PC-3 (cell line): ENCODE measurements at regions not wholly inside any gene's neighbourhood (a gene's known extent, or its start where the extent isn't known, plus 50 kb on each side); places are given as distances from the start of the nearest gene placed in this dataset.

Experiments
- ATAC-seq: fragments of 200-7000 bp; cut with Tn5 transposase; 2 replicates; pipeline ENCODE4 v1.9.1; 2020; ENCODE audit warnings: mild to moderate bottlenecking, moderate library complexity
- BruUV-seq: library from RNA; stranded (reverse); fragments of 400-500 nt; replicated peaks from 2 replicates; lab custom pipeline; 2021; lab: Mats Ljungman, UMichigan
- CTCF ChIA-PET: fragments of 300-600 bp; sonication (Branson Sonifier 250); formaldehyde crosslinking; loops from one replicate; lab custom pipeline; 2022; ENCODE audit warnings: antibody characterized with exemption; lab: Charles Lee
- POLR2A ChIA-PET: fragments of 300-600 bp; sonication (Branson Sonifier 250); formaldehyde crosslinking; loops from one replicate; lab custom pipeline; 2022; ENCODE audit warnings: antibody characterized with exemption; ENCODE audit not compliant: unreplicated experiment; lab: Charles Lee
- DNase-seq: peaks from one replicate; pipeline ENCODE4 v3.0.0-alpha.2; 2015
- H2AFZ ChIP-seq: fragments of 300-600 bp; sonication (generic); 2 replicates; pipeline ENCODE4 v1.6.0; 2016; ENCODE audit warnings: antibody characterized with exemption, low read length
- H3F3A ChIP-seq: fragments of 300-600 bp; sonication (generic); one replicate; pipeline ENCODE4 v1.6.0; 2017; ENCODE audit warnings: antibody characterized with exemption, low read length, control low read depth, mild to moderate bottlenecking; ENCODE audit not compliant: unreplicated experiment
- H3K27ac ChIP-seq: fragments of 300-600 bp; sonication (generic); 2 replicates; pipeline ENCODE4 v1.5.1; 2016; ENCODE audit warnings: mild to moderate bottlenecking, low read length
- H3K27me3 ChIP-seq: fragments of 300-600 bp; sonication (generic); 2 replicates; pipeline ENCODE4 v1.6.1; 2016; ENCODE audit warnings: low read length, mixed read lengths
- H3K36me3 ChIP-seq: fragments of 300-600 bp; sonication (generic); 2 replicates; pipeline ENCODE4 v1.6.1; 2016; ENCODE audit warnings: low read depth, mixed run types, low read length, mixed read lengths
- H3K4me1 ChIP-seq: fragments of 300-600 bp; sonication (generic); 2 replicates; pipeline ENCODE4 v1.5.1; 2016; ENCODE audit warnings: low read length; ENCODE audit not compliant: insufficient read depth
- H3K4me2 ChIP-seq: fragments of 300-600 bp; sonication (generic); 2 replicates; pipeline ENCODE4 v1.6.0; 2016; ENCODE audit warnings: low read length
- H3K4me3 ChIP-seq: fragments of 300-600 bp; sonication (generic); 2 replicates; pipeline ENCODE4 v1.5.1; 2016; ENCODE audit warnings: mild to moderate bottlenecking, low read length, mixed read lengths
- H3K79me2 ChIP-seq: fragments of 300-600 bp; sonication (generic); 2 replicates; pipeline ENCODE4 v1.6.1; 2017; ENCODE audit warnings: low read length, mixed read lengths
- H3K9ac ChIP-seq: fragments of 300-600 bp; sonication (generic); 2 replicates; pipeline ENCODE4 v1.6.0; 2016; ENCODE audit warnings: mild to moderate bottlenecking, low read length
- H3K9me2 ChIP-seq: fragments of 300-600 bp; sonication (generic); replicated peaks from 2 replicates; pipeline ENCODE4 v1.6.1; 2016; ENCODE audit warnings: mixed run types, low read length, mixed read lengths
- H3K9me3 ChIP-seq: fragments of 300-600 bp; sonication (generic); 2 replicates; pipeline ENCODE4 v1.6.1; 2016; ENCODE audit warnings: low read length, mixed read lengths
- H4K20me1 ChIP-seq: fragments of 300-600 bp; sonication (generic); 2 replicates; pipeline ENCODE4 v1.6.1; 2016; ENCODE audit warnings: low read length, mixed read lengths
- EZH2 ChIP-seq: fragments of 300-600 bp; sonication (generic); IDR thresholded peaks from one replicate; pipeline ENCODE4 v1.6.1; 2017; ENCODE audit warnings: antibody characterized with exemption, mild to moderate bottlenecking, low read length; ENCODE audit not compliant: unreplicated experiment
- EZH2phosphoT487 ChIP-seq: fragments of 300-600 bp; sonication (generic); IDR thresholded peaks from 2 replicates; pipeline ENCODE4 v1.6.1; 2018; ENCODE audit warnings: mild to moderate bottlenecking, antibody characterized with exemption, low read length, borderline replicate concordance
- intact Hi-C: fragments of 100-400 bp; cut with micrococcal nuclease; formaldehyde crosslinking; loops from 2 replicates; pipeline ENCODE4 v1.9.0; 2023
- TF ChIP-seq, protein P1 (sequence below): fragments of 300-600 bp; sonication (generic); conservative IDR thresholded peaks from 2 replicates; pipeline ENCODE4 v1.5.1; 2017; ENCODE audit warnings: antibody characterized with exemption, low read depth, mild to moderate bottlenecking, low read length

- TF ChIP-seq, protein P1, sequence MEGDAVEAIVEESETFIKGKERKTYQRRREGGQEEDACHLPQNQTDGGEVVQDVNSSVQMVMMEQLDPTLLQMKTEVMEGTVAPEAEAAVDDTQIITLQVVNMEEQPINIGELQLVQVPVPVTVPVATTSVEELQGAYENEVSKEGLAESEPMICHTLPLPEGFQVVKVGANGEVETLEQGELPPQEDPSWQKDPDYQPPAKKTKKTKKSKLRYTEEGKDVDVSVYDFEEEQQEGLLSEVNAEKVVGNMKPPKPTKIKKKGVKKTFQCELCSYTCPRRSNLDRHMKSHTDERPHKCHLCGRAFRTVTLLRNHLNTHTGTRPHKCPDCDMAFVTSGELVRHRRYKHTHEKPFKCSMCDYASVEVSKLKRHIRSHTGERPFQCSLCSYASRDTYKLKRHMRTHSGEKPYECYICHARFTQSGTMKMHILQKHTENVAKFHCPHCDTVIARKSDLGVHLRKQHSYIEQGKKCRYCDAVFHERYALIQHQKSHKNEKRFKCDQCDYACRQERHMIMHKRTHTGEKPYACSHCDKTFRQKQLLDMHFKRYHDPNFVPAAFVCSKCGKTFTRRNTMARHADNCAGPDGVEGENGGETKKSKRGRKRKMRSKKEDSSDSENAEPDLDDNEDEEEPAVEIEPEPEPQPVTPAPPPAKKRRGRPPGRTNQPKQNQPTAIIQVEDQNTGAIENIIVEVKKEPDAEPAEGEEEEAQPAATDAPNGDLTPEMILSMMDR = no peak
- TF ChIP-seq EZH2 (no peak), EZH2phosphoT487 (no peak)
- Histone ChIP-seq H4K20me1 (no peaks in the 10 kb centered on the region), H3K27ac (no peak overlapping the region), H3K79me2 (no peaks in the 10 kb centered on the region), H3K9ac (no peak overlapping the region), H3K27me3 (no peaks in the 10 kb centered on the region), H3K4me2 (no peak overlapping the region), H3K4me3 (no peak overlapping the region), H3F3A (no peaks in the 10 kb centered on the region), H3K9me3 (no peaks in the 10 kb centered on the region), H3K36me3 (no peaks in the 10 kb centered on the region), H3K9me2 (no peaks in the 10 kb centered on the region), H2AFZ (no peak overlapping the region), H3K4me1 (peaks cover 9% of the 10 kb centered on the region; the same call in 1 of the 2 replicates)
- ChIA-PET POLR2A (no interaction called here), CTCF (no interaction called here)
- no TSS peak for BruUV-seq
- DNase-seq (peak; percentile 44), ATAC-seq (no peak; the same call in 1 of the 2 replicates)
- intact Hi-C loops = no loop called here
Measured at GRCh38 chr10:8659982-8660381, 605.5 kb downstream of the GATA3 start.

DNA sequence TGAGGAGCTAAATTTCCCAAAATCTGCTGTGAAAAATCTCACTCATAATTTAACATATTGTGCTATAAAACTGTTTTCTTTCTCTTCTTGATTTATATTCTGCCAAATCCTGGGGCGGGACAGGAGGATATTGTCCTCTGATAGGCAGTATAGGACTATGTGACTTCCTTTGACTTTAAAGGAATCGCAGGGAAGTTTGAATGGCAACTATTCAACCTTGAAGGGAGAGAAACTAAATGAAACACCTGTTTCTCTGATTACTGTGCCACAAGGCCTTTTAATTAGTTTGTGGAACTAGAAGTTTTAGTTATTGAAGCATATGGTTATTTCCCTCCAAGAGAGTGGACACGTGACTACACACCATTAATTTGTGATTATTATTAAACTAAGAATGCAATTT, 607.4 kb downstream of the GATA3 start:
- no peak for TF ChIP-seq EZH2
- TF ChIP-seq, protein P1 = no peak
- no peak for TF ChIP-seq EZH2phosphoT487
- intact Hi-C loops = no loop called here
- Histone ChIP-seq H3K27me3 (no peaks in the 10 kb centered on the region), H3K9me3 (no peaks in the 10 kb centered on the region), H3K79me2 (no peaks in the 10 kb centered on the region), H3K27ac (no peak overlapping the region), H3F3A (no peaks in the 10 kb centered on the region), H3K9ac (no peak overlapping the region), H3K9me2 (no peaks in the 10 kb centered on the region), H3K4me2 (no peak overlapping the region), H4K20me1 (no peaks in the 10 kb centered on the region), H2AFZ (no peak overlapping the region), H3K36me3 (no peaks in the 10 kb centered on the region), H3K4me3 (no peak overlapping the region), H3K4me1 (peaks cover 9% of the 10 kb centered on the region; the same call in 1 of the 2 replicates)
- BruUV-seq = no TSS peak
- no peak for ATAC-seq
- ChIA-PET POLR2A (no interaction called here), CTCF (no interaction called here)
- no peak for DNase-seq

DNA sequence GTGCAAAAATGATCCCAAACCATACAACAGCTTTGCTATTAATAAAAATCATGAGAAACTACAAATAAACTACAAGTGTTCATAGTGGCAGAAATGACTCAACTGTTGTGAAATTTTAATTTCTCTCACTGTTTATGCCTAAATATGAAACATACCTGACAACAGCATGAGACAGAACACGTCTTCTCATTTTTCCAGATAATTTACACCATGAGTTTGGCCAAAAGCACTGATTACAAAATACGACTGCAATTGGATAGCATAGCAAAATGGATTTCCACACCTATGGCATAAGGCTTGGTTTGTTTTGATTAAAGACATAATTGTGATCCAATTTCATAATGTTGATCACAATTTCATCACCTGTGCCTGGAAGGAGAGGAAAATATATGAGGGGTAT, 608.6 kb downstream of the GATA3 start:
- Histone ChIP-seq H3F3A (no peaks in the 10 kb centered on the region), H3K4me2 (no peak overlapping the region), H3K9ac (no peak overlapping the region), H3K27me3 (no peaks in the 10 kb centered on the region), H3K79me2 (no peaks in the 10 kb centered on the region), H3K9me2 (no peaks in the 10 kb centered on the region), H3K36me3 (no peaks in the 10 kb centered on the region), H4K20me1 (no peaks in the 10 kb centered on the region), H2AFZ (no peak overlapping the region), H3K4me1 (peaks cover 9% of the 10 kb centered on the region; the same call in 1 of the 2 replicates), H3K9me3 (no peaks in the 10 kb centered on the region), H3K4me3 (no peak overlapping the region), H3K27ac (no peak overlapping the region)
- ATAC-seq (no peak), DNase-seq (no peak)
- TF ChIP-seq EZH2phosphoT487 (no peak), EZH2 (no peak)
- TF ChIP-seq, protein P1 = no peak
- no TSS peak for BruUV-seq
- ChIA-PET POLR2A (no interaction called here), CTCF (no interaction called here)
- intact Hi-C loops = no loop called here
